ENCODE measurements at regions not wholly inside any gene's neighbourhood (a gene's known extent, or its start where the extent isn't known, plus 50 kb on each side); places are given as distances from the start of the nearest gene placed in this dataset.
"Not testable (repeated sequence)": the region's sequence is repeated elsewhere in the genome, so short reads cannot be mapped to it uniquely, and the experiment has no call there.

DNA sequence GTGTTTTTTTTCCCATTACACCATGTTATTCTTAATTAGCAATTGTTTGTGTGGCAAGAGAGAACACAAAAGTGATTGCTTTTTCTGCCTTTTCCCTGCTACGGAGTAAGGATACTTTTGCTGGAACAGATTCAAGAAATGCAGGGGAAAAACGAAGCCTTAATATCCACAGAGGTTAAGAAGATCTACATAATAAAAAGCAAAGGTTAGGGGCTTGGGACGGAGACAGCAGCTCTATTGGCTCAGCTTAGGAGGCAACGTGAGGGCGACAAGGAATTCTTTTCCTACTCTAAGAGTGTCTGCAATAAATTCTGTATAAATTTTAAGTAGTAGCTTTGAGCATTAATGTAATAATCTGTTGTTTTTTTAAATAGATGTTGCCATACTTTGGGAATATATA lies 693.3 kb downstream of the DTWD2 start:
- TF ChIP-seq, protein P1, sequence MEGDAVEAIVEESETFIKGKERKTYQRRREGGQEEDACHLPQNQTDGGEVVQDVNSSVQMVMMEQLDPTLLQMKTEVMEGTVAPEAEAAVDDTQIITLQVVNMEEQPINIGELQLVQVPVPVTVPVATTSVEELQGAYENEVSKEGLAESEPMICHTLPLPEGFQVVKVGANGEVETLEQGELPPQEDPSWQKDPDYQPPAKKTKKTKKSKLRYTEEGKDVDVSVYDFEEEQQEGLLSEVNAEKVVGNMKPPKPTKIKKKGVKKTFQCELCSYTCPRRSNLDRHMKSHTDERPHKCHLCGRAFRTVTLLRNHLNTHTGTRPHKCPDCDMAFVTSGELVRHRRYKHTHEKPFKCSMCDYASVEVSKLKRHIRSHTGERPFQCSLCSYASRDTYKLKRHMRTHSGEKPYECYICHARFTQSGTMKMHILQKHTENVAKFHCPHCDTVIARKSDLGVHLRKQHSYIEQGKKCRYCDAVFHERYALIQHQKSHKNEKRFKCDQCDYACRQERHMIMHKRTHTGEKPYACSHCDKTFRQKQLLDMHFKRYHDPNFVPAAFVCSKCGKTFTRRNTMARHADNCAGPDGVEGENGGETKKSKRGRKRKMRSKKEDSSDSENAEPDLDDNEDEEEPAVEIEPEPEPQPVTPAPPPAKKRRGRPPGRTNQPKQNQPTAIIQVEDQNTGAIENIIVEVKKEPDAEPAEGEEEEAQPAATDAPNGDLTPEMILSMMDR (conservative IDR thresholded peaks at IDR 0.05; ENCODE audit: low read depth, low read length): no peak
- no peak for DNase-seq (ENCODE audit: low read depth)

GRCh38 chr5:118293378-118293777 lies 695.0 kb downstream of the DTWD2 start:
- no peak for DNase-seq (ENCODE audit: low read depth)
- TF ChIP-seq, protein P1 (conservative IDR thresholded peaks at IDR 0.05; ENCODE audit: low read depth, low read length): no peak
- no peak overlapping the region for H3K4me3 ChIP-seq (ENCODE audit: low read depth, low read length)

More for the DNA sequence above, 693.3 kb downstream of the DTWD2 start:
- no peak overlapping the region for H3K4me3 ChIP-seq (ENCODE audit: low read depth, low read length)

DNA sequence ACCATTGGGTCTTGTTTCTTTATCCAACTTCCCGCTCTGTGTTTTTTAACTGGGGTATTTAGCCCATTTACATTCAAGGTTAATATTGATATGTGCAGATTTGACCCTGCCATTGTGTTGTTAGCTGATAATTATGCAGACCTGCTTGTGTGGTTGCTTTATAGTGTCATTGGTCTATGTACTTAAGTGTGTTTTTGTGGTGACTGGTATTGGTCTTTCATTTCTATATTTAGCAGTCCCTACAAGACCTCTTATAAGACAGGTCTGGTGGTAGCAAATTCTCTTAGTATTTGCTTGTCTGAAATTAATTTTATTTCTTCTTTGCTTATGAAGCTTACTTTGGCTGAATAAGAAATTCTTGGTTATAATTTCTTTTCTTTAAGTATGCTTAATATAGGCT lies 698.1 kb downstream of the DTWD2 start:
- no peak overlapping the region for H3K4me3 ChIP-seq (ENCODE audit: low read depth, low read length)
- DNase-seq (ENCODE audit: low read depth): no peak
- TF ChIP-seq, protein P1 (conservative IDR thresholded peaks at IDR 0.05; ENCODE audit: low read depth, low read length): no peak

- not testable (repeated sequence) for H3K4me3 ChIP-seq (ENCODE audit: low read depth, low read length); DNase-seq (ENCODE audit: low read depth)
Observed at GRCh38 chr5:118284230-118284629, 704.1 kb downstream of the DTWD2 start.

- not testable (repeated sequence) for DNase-seq (ENCODE audit: low read depth); H3K4me3 ChIP-seq (ENCODE audit: low read depth, low read length)
Observed at GRCh38 chr5:118282480-118283038, 705.8 kb downstream of the DTWD2 start.

GRCh38 chr5:118279540-118280294 lies 708.6 kb downstream of the DTWD2 start:
- DNase-seq (ENCODE audit: low read depth): no peak
- TF ChIP-seq, protein P1 (conservative IDR thresholded peaks at IDR 0.05; ENCODE audit: low read depth, low read length): no peak
- H3K4me3 ChIP-seq (ENCODE audit: low read depth, low read length): no peak overlapping the region

- H3K4me3 ChIP-seq (ENCODE audit: low read depth, low read length): no peak overlapping the region
- no peak for DNase-seq (ENCODE audit: low read depth)
- TF ChIP-seq, protein P1 (conservative IDR thresholded peaks at IDR 0.05; ENCODE audit: low read depth, low read length): no peak
Observed at GRCh38 chr5:118270526-118270925, 717.8 kb downstream of the DTWD2 start.

DNA sequence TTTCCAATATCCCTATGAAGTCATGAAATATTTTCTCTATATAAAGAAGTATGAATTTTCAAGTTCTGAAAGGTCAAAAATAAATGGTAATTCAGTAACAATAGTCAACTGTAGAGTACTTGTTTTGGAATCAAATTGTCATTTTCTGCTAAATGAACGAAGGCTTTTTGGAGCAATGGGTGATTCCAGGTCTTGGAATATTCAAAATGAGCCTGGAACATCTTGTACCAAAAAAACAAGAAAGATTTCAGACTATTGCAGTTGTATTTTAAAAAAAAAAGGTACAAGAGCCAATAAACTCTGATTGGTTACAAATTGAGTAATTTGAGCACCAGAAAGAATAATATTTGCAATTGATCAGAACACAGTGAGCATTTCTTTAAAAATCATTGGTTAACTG lies 730.1 kb downstream of the DTWD2 start:
- no peak for DNase-seq (ENCODE audit: low read depth)
- H3K4me3 ChIP-seq (ENCODE audit: low read depth, low read length): no peak overlapping the region
- TF ChIP-seq, protein P1 (conservative IDR thresholded peaks at IDR 0.05; ENCODE audit: low read depth, low read length): no peak
